ENCODE measurements at regions not wholly inside any gene's neighbourhood (a gene's known extent, or its start where the extent isn't known, plus 50 kb on each side); places are given as distances from the start of the nearest gene placed in this dataset.

DNA sequence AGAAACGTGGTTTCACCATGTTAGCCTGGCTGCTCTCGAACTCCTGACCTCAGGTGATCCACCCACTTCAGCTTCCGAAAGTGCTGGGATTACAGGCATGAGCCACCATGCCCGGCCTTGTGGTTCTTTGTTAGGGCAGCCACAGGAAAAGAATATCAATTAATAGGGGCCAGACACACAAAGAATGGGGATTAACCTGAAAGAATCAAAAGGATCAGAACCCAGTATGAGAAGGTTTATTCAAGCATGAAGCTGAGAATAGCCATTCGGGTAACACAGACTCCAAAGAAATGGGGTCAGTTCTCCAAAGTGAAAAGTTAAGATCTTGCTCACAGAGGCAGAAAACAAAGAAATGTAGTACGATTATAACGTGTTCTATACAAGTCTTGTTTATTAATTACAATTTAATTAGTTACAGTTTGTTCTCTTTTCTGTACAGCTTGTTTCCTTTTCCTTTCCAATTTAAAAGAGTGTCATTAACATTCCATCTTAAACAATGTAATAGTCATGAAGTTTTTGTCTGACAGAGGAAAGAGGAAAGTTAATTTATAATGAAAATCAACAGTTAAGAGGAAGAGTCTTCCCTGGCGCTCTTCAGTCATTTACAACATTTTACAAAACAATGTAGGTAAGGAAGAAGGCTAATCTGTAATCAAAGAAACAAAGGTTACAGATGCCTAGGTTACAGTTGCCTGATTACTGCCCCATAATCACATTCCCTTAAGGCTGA lies 51.3 kb upstream of the SLC45A1 start:
- no peak overlapping the region for H4K91ac ChIP-seq (ENCODE audit: insufficient read depth, low read depth, low read length)
- H3K79me1 ChIP-seq (ENCODE audit: low read depth in 1 of 2, low read length in 2 of 2), result no peaks in the 10 kb centered on the region
- no peak overlapping the region for H3K9ac ChIP-seq (ENCODE audit: low read depth, low read length)
- dilution Hi-C loops (cut with HindIII; ENCODE audit: low sequenced_read_pairs, unreplicated experiment) (no loop called here), intact Hi-C loops (cut with micrococcal nuclease) (no loop called here), in situ Hi-C loops (cut with MboI; ENCODE audit: low sequenced_read_pairs) (no loop called here)
- H4K8ac ChIP-seq (ENCODE audit: low read depth in 2 of 2, low read length in 2 of 2), result no peak overlapping the region
- H3K27ac ChIP-seq (ENCODE audit: insufficient read depth, low read length), result no peak overlapping the region
- no peak overlapping the region for H2AK9ac ChIP-seq (replicated peaks; ENCODE audit: low read depth, low read length, poor library complexity)
- H3K14ac ChIP-seq (replicated peaks; ENCODE audit: low read depth, low read length), result no peak overlapping the region
- ChIA-PET POLR2A (ENCODE audit: unreplicated experiment) (interaction anchor here (0.6 kb wide), 1 partner anchor 54 kb away, joined by 11 read pairs; no protein-coding TSS in a partner anchor), CTCF (no interaction called here)
- H3K23ac ChIP-seq (ENCODE audit: low read depth, low read length), result no peak overlapping the region
- no peak overlapping the region for H2BK15ac ChIP-seq (ENCODE audit: low read depth, low read length)
- H3K4me1 ChIP-seq (ENCODE audit: control insufficient read depth, insufficient read depth, low read length), result peaks cover 2% of the 10 kb centered on the region; the same call in 1 of the 2 replicates
- H2AK5ac ChIP-seq (ENCODE audit: low read depth, low read length), result 0 out of 2 replicates have a peak overlapping the region, but pooled peaks have one; percentile 8
- no peaks in the 10 kb centered on the region for H3K9me3 ChIP-seq (ENCODE audit: control insufficient read depth, insufficient read depth, low read length)
- H3K4ac ChIP-seq (ENCODE audit: low read depth, low read length), result no peak overlapping the region
- H3K4me2 ChIP-seq (ENCODE audit: low read depth, low read length), result no peak overlapping the region
- no peaks in the 10 kb centered on the region for H4K20me1 ChIP-seq (ENCODE audit: insufficient read depth, low read length)
- H3K18ac ChIP-seq (ENCODE audit: low read depth, low read length), result no peak overlapping the region
- no peaks in the 10 kb centered on the region for H3K27me3 ChIP-seq (ENCODE audit: control insufficient read depth, insufficient read depth, low read length)
- H2BK20ac ChIP-seq (ENCODE audit: low read depth, low read length), result no peak overlapping the region
- no peak overlapping the region for H2AFZ ChIP-seq (replicated peaks; ENCODE audit: low read length, poor library complexity)
- no peak overlapping the region for H3K4me3 ChIP-seq (ENCODE audit: insufficient read depth, low read depth, low read length)
- no peak for DNase-seq
- no peaks in the 10 kb centered on the region for H3K9me1 ChIP-seq (ENCODE audit: insufficient read depth, low read length)
- 87% methylated on average over 3 of the region's 8 CpGs; no CpG with 5 or more reads in 1 of the 2 experiments for WGBS, 2 experiments (ENCODE audit: extremely low coverage in 2 of 2, insufficient read length in 1 of 2)
- TF ChIP-seq RFX5 (IDR thresholded peaks at IDR 0.05; ENCODE audit: low read depth, low read length) (no peak), SMC3 (IDR thresholded peaks at IDR 0.05; ENCODE audit: low read depth, low read length) (no peak), MXI1 (IDR thresholded peaks at IDR 0.05; ENCODE audit: borderline replicate concordance, low read depth, low read length) (no peak), CHD1 (IDR thresholded peaks at IDR 0.05; ENCODE audit: low read depth, low read length) (no peak), MAZ (IDR thresholded peaks at IDR 0.05; ENCODE audit: borderline replicate concordance, low read depth, low read length) (no peak), MAFK (IDR thresholded peaks at IDR 0.05; ENCODE audit: low read depth, low read length) (no peak), BHLHE40 (IDR thresholded peaks at IDR 0.05; ENCODE audit: low read depth, low read length) (no peak), RAD21 (IDR thresholded peaks at IDR 0.05; ENCODE audit: low read length) (no peak), FOS (IDR thresholded peaks at IDR 0.05; ENCODE audit: low read depth, low read length) (no peak), POLR2A (IDR thresholded peaks at IDR 0.05; ENCODE audit: low read depth, low read length) (no peak), RCOR1 (IDR thresholded peaks at IDR 0.05; ENCODE audit: insufficient replicate concordance, low read length) (no peak), CEBPB (IDR thresholded peaks at IDR 0.05; ENCODE audit: low read depth, low read length) (no peak), NFE2L2 (IDR thresholded peaks at IDR 0.05; ENCODE audit: low read depth, low read length) (no peak)
- TF ChIP-seq, protein P1, sequence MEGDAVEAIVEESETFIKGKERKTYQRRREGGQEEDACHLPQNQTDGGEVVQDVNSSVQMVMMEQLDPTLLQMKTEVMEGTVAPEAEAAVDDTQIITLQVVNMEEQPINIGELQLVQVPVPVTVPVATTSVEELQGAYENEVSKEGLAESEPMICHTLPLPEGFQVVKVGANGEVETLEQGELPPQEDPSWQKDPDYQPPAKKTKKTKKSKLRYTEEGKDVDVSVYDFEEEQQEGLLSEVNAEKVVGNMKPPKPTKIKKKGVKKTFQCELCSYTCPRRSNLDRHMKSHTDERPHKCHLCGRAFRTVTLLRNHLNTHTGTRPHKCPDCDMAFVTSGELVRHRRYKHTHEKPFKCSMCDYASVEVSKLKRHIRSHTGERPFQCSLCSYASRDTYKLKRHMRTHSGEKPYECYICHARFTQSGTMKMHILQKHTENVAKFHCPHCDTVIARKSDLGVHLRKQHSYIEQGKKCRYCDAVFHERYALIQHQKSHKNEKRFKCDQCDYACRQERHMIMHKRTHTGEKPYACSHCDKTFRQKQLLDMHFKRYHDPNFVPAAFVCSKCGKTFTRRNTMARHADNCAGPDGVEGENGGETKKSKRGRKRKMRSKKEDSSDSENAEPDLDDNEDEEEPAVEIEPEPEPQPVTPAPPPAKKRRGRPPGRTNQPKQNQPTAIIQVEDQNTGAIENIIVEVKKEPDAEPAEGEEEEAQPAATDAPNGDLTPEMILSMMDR (conservative IDR thresholded peaks at IDR 0.05; ENCODE audit: low read depth, low read length), result no peak
- TF ChIP-seq, protein P2, sequence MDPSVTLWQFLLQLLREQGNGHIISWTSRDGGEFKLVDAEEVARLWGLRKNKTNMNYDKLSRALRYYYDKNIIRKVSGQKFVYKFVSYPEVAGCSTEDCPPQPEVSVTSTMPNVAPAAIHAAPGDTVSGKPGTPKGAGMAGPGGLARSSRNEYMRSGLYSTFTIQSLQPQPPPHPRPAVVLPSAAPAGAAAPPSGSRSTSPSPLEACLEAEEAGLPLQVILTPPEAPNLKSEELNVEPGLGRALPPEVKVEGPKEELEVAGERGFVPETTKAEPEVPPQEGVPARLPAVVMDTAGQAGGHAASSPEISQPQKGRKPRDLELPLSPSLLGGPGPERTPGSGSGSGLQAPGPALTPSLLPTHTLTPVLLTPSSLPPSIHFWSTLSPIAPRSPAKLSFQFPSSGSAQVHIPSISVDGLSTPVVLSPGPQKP (IDR thresholded peaks at IDR 0.05; ENCODE audit: borderline replicate concordance, low read depth, low read length), result no peak
- TF ChIP-seq, protein P3, sequence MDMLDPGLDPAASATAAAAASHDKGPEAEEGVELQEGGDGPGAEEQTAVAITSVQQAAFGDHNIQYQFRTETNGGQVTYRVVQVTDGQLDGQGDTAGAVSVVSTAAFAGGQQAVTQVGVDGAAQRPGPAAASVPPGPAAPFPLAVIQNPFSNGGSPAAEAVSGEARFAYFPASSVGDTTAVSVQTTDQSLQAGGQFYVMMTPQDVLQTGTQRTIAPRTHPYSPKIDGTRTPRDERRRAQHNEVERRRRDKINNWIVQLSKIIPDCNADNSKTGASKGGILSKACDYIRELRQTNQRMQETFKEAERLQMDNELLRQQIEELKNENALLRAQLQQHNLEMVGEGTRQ (IDR thresholded peaks at IDR 0.05; ENCODE audit: low read depth, low read length), result no peak
- H3K56ac ChIP-seq (ENCODE audit: extremely low read depth, insufficient read depth, low read length), result no peak overlapping the region
- no peak overlapping the region for H4K5ac ChIP-seq (ENCODE audit: low read depth, low read length)
- ATAC-seq (ENCODE audit: low read depth), result no peak
- no TSS peak for BruUV-seq (replicated peaks)
- no peak overlapping the region for H2BK120ac ChIP-seq (ENCODE audit: low read depth, low read length)
- H3K36me3 ChIP-seq (ENCODE audit: control insufficient read depth, insufficient read depth, low read length), result no peaks in the 10 kb centered on the region
- no peak overlapping the region for H2BK5ac ChIP-seq (ENCODE audit: low read depth, low read length, poor library complexity, severe bottlenecking)
